ENCODE measurements at regions not wholly inside any gene's neighbourhood (a gene's known extent, or its start where the extent isn't known, plus 50 kb on each side); places are given as distances from the start of the nearest gene placed in this dataset.

DNA sequence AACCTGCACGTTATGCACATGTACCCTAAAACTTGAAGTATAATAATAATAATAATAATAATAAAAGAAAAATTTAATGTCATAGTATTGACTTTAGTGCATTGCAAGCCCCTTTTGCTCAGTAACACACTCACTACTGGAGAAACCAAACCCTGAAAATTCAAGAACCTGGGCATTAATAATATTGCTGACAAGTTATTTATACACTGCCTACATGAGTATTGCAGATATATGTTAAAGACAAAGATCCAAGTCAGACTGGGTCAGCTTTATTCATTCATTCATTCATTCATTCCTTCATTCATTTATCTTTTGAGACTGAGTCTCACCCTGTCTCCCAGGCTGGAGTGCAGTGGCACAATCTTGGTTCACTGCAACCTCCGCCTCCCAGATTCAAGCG, 1711.2 kb downstream of the TP53TG3F start:
- no peak for DNase-seq

DNA sequence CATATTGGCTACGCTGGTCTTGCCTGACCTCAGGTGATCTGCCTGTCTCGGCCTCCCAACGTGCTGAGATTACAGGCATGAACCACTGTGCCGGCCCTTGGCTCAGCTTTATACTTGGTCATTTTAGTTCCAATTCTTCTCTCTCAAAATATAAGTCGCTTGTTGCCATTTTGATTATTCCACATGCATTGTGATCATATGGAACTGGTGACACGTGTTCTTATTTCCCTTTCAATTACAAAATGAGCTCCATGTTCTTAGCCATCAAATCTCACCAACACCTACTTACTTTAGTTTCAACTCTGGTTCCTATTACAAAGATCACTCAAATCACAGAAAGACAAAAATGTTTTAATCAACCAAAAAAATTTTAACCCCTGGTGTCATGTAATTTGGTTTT, 1711.7 kb downstream of the TP53TG3F start:
- no peak for DNase-seq

DNA sequence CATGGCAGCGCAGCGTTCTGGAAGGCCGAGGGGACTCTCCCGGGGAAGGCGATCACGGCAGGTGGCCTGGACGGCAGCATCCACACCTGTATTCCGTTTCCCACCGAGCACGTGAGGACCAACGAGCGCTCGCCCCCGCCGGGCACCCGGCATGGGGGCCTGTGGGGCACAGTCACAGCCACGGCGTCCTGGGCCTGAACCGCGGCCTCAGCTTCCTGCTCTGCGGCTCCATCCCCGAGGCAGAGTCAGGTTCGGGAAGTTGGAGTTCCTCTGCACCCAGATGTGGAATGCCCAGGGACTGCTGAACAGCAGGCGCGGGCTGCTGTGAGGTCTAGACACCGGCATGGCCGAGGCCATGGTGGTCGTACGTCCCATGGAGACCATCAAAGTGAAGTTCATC, 1713.9 kb downstream of the TP53TG3F start:
- DNase-seq = no peak

DNA sequence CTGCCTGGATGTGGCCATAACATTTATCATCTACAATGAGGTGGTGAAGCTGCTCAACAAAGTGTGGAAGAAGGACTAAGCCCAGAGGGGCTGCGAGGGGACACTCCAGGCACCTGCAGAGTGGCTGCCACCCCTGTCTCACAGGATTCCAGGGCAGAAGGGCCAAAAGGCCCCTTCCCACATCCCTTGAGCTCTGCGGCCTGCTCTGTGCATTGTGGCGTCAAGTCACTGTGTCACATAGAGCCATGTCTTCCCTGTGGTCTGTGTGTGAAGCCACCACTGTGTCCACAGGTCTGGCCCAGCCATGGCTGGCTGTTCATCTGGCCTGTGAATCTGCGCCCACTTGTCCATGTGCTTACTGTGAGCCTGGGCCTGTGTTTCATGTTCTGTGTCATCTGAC, 1714.6 kb downstream of the TP53TG3F start:
- DNase-seq = no peak

DNA sequence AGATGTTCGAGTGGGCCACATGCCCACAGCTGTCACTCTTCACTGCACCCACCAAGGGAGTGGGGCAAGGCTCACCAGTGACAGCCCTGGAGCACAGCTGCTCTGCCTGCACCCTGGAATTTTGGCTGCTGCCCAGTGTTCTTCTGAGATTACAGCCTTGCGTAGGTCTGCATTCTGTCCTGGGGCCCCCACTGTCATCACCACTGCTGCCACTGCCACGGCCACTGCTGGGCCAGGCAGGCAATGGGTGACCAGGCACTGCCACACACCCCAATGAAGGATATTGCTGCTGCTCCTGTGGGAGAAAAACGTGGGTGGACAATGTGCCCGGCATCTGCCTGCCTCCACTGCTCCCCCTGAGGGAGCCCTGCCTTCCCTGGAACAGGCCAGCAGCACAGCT, 1717.0 kb downstream of the TP53TG3F start:
- DNase-seq = no peak

DNA sequence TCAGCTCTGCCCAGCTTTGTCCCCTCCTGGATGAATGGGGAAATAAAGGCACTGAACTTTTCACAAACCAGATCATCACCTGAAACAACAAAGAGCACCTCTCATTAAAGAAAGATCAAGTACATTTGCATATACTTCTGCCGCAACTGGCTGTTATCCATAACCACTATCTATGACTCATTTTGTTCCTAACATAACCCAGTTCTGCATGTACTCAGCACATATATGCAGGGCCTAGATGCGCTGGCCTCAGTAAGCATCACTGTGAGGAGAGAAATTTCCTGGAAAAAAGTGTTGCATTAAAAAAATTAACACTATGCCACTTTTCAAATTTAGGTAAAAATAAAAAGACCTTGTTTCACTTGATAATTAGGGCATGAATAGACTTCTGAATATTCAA, 1718.4 kb downstream of the TP53TG3F start:
- no peak for DNase-seq

DNA sequence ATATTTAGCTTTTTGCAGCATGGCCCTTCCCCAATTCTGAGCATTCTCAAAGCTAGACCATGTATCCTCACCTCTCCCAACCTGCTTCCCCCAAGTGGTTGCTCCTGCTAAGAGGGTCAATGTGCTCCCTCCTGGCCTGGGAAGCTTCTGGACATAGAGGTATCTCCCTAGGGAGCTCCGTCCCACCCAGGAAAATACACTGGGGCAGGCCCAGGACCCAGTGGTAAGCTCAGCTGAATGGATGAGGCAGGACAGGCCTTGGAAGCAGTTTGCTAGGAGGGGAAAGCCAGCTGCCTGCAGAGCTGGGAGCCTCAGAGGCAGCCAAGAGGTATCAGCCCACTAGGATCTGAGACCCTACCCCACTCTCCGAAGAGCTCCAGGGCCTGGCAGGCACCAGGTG, 1721.6 kb downstream of the TP53TG3F start:
- no peak for DNase-seq

DNA sequence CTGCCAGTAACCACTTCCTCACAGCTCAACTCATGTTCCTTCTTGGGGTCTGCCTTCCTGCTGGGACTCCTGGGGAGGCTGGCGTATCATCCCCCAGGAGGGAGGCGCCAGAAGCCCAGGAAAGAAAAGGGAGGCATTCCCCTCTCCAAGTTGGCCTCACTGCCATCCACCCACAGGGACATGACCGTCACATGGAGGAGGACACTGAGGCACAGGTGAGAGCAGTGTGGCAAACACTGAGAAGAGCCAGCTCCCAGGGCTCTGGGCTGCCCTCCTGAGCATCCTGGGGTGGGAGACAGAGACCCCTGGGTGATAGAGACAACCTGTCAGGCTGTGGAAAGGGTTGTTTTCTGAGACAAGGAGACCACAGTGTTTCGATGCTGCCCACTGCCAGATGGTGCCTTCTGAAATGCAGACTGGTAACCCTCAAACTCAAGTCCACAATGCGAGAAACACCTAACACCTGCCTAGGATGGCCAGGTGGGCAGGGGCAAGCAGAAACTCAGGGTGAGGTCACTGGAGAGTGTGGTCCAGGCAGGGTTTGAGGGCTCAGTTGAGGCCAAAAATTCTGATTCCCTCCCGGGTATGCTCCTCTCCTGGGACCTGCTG, 1722.1 kb downstream of the TP53TG3F start:
- no peak for DNase-seq

DNA sequence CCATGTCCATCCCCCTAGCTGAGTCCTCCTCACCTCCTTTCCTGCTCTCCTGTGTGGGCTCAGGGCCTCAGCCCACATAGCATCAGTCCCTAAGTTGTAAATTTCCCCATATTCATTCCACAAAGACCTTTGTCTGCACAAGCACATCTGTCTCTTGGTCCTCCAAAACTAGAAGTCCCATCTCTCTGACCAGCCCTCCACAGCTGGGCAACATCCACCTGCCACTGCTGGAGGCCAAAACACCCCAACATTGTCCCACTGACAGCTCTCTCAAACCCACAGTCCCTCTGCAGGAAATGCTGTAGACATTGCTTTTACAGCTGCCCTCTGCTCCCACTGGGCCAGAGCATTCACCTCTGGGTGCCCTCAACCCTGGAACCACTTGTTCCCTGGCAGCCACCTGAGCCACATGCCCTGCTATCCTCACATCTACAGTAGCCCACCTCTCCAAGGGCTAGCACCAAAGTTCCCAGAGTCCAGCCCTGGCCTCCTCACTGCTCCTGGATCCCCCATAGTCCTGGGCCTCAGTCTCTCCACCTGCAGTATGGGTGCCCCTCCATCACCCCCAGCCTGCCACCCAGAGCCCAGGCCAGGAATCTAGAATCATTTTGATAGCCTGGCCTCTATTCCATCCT, 1722.7 kb downstream of the TP53TG3F start:
- DNase-seq = no peak

DNA sequence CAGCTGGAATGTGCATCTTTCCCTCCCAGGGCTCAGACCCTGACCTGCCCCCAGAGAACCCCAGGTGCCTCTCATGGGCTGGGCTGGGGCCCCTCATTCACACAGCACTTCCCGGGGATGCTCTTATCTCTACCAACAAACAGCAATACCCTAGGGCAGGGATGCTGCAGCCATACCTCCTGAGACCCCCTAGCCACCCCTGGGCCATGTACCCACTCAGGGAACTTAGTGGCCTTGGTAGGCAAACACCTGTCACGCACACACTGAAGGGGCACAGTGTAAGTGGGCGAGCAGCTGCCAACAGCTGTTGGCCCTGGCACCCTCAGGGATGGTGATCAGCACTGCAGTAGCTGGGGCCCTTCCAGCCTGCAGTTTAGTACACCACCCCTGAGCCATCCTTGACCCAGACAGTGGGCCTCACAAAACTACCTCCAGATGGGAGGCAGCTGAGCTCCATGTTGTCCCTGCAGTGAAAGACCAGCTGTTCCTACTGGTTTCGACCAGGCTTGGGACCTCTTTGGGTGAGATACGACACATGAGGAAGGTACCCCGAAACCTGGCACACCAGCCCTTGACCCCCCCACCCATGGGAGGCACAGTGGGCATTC, 1723.6 kb downstream of the TP53TG3F start:
- DNase-seq = no peak

DNA sequence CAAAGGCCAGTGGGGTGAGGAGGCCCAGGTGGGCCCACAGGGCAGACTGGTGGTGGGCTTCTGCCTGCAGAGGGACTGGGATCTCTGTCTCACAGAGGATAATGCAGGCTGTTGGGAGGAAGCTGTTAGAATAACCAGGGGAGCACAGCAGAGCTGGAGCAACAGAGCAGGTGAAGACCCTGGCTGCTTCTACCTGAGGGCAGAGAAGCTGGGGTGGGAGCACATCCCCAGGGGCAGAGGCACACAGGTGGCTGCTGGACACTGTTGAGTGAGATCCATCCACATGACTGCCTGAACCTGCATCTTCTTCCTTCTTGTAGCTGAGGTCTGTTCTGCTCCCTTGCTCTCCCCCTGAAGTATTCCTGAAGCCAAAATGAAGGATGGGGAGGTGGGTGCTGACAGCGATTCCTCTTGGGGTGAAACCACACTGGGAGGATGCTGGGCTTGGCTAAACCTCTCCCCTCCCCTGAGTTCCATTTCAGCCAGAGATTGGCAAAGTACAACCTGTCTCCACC, 1725.0 kb downstream of the TP53TG3F start:
- DNase-seq = no peak

DNA sequence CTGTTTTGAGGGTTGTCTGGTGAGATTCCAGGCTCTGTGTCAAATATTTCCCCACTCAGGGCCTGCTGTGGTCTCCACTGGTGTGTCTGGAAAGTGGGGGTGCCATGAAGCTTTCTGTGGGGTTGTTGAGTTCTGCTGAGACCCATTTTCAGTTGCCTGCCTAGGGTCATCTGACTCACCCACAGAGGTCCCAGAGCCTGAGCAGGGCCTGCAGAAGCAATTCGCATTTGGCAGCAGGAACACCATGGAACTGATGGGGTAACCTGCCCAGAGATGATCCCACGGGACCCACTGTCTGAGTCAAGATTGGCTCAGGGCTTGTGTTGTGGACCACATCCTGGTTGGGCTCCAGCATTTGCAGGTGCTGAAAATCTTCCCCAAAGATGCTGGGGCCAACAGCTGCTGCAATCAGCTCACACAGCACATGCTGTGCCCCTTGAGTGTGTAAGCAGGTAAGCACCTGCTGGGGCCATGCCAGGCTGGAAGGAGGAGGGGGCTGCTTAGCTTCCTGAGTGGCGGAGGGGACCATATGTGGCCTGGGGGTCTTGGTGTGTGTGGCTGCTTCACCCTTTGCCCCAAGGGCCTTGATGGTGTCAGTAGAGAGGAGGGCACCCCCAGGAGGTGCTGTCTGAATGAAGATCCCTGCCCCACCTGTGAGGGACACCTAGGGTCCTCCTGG, 1726.1 kb downstream of the TP53TG3F start:
- no peak for DNase-seq

DNA sequence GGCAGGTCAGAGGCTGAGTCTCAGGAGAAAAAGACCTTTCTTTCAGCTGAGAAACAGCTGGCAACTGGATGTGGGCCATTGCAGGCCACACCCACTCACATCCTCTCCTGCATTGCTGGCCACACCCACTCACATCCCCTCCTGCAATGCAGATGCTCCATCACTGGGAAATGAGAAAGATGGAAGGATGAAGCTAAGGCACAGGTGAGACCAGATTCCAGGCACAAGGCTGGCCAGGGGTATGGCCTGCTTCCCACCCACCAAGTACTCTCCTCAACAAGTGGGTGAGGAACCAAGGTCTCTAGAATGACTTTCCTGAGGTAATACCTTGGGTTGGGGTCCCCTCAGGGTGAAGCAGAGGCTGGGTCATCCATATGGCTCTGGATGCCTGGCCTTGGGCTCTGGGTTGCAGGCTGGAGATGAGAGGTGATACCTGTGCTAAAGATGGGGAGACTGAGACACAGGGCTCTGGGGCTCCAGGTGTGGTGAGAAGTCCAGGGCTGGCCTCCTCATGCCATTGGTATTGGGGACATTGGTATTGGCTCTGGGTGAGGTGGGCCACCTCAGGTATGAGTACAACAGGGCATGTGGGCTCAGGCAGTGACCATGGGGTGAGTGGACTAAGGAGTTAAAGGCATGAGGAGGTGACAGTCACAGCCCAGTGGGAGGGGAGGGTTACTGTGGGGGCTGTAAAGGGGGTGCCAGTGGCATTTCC, 1726.8 kb downstream of the TP53TG3F start:
- no peak for DNase-seq

DNA sequence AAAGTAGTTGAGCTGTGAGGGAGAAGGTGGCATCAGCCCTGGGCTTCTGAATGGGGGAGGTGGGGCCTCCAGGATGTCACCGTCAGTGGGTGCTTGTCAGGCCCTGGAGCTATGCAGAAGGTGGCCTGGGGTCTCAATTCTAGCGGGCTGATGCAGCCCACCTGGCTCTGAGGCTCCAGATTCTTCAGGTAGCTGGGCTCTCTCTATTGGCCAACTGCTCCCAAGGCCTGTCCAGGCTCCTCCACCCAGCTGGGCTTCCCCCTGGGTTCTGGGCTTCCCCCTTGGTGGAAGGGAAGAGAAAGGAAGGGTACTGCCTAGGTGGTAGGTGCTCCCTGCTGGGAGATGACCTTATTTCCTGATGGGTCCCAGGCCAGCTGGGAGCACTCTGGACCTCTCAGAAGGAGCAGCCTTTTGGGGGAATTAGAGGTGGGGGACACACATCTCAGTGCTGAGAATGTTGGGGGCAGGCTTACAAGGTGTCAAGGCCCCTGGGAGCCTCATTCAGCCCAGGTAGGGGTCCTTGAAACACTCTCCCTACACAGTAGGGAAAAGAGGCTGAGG, 1728.3 kb downstream of the TP53TG3F start:
- no peak for DNase-seq

DNA sequence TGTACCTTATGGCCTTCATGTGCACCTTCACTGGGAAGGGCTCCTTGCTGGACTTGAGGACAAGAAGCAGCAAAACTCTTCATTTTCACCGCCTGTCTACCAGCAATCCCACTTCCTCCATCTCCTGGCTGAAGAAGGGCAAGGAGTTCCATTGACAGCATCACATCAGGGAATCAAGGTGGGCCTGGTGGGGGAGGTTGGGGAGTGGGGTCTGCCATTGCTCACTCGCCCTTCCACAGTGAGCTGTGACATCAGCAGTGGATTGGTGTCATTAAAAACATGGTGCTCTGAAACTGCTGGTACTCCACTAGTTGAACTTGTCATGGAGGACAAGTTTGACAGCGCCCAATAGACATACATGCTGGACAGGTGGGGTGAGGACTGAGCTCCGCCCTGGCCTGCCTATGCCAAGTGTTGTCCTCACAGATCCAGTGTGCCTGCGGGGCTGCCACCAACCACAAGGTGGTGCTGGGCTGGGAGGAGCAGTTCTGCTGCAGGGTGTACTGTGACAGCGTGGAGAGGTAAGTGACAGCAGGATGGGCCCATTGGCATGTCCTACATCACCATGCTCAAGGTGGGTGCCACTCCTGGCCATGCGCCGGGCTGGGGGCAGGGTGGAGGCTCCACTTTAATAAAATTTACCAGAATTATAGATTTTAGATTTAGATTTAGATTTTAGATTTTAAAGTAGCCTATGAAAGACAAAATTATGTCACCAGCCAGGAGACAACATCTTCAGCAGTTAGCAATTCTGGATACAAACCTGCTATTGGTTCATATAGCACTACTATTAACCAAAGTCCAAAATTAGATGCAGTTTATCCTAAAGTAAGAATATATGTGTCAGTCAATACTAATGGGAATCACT, 1729.1 kb downstream of the TP53TG3F start:
- no peak for DNase-seq

DNA sequence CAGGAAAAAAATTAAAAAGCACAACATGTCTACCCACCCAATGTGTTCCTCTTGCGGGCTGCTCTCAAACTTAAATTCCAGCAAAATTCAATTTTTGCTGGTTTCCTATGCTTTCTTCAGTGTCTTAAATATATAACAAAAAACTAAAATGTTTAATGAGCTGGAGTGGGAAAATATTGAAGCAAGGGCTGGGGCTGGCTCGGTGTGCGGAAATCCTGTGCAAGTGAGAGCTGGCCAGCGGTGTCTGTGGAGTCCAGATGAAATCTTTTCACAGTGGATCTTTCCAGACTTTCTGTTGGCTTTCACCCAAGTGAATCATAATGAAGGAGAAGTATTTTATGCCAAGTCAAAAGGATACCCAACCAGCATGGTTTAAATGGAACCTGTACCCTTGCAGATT, 1733.6 kb downstream of the TP53TG3F start:
- no peak for DNase-seq

DNA sequence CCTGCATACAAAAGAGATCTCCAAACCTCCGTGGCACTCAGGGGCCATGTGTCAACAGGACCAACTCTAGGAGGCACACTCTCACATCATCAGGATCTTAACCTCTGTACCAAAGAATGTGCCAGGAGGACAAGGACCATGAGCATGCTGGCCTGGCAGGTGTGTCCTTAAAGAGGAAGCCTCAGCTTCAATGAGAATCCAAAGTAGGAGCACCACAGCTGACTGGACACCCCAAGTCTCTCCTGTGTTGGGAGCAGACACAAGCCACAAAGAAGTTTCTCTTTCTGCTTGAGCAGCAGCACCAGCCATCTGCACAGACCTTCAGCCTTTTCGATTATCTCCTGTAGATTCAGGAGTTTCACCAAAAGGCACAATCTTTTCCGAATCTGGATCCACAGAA, 1734.5 kb downstream of the TP53TG3F start:
- DNase-seq = no peak

DNA sequence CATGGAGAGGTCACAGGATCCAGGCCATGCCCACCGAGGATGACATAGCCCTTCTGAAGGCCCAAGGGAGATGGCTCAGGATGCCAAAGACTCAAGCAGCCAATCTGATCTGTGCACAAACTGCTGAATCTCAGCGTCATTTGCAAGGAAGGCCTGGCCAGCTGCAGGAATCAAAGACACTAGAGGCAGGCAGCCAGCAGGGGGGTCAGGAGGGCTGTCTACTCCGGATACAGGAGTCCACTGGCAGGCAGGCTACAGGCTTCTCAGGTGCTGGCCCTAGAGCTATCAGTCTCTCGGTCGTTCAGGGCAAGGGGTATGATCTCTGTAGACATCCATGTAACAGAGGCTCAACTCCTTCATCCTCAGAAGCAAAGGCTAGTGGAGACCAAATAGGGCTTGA, 1735.3 kb downstream of the TP53TG3F start:
- no peak for DNase-seq

DNA sequence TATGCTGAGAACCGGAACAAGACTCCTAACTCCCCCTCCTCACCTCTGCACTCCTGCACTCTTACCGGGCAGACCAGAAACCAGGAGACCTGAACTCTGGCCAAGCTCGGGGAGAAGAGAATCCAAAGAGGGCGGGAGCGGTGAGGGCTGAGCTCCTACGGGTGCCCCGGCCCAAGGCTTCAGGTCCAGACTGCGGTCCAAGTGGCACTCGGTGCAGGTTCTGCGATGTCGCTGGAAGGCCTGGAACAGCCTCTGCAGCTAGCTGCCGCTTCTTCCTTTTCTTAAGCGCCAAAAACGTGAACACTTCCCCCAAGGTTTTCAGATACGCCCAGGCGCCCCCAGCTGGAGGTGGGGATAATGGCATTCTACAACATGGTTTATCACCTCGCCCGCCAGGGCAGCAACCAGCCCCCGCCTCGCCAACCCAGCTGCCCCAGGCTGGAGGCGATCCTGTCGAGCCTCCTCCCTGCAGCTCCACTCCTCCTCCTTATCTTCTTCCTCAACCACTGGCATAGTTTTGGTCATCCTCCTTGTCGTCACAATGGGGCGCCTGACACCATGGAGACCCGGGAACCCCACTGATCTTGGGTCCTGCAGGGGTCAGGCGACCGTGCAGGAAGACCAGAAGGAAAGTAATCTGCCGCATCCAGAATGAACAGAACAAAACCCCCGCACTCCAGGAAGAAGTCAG, 1735.9 kb downstream of the TP53TG3F start:
- no peak for DNase-seq

DNA sequence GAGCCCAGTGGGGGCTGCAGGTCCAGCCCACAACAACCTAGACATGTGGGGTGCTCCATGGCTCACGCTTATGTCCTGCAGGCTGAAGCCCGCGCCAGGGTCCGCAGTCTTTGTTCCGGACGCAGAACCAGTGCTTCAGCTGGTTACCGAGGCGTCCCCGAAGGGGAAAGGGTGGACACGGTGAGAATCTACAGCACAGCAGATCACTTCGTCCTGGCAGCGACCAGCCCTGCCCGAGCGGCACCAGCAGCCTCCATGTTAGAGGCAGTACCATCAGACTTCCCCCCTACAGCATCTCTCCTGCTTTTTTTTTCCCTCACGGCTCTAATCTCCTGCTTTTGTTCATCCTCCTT, 1736.4 kb downstream of the TP53TG3F start:
- no peak for DNase-seq

DNA sequence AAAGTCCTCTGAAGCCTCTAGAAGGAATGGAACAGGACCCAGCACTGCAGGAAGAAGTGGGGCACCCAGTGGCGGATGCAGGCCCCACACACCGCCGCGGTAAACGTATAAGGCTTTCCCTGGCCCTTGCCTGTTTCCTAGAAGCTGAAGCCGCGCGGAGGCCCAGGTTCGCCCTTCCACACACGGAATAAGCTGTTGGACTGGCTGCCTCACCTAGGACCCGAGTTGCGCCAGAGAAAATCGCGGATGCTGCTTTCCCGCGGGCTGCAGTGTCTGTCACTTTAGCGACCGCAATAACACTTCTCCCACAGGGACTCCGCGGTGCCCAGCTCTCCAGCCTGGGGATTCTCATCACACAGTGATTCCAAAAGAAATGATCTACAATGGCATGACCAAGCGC, 1736.9 kb downstream of the TP53TG3F start:
- DNase-seq = no peak
